GM12864 (cell line): ENCODE measurements at regions not wholly inside any gene's neighbourhood (a gene's known extent, or its start where the extent isn't known, plus 50 kb on each side); places are given as distances from the start of the nearest gene placed in this dataset.

Experiments
- DNase-seq: peaks from one replicate; pipeline ENCODE4 v3.0.0-alpha.2; 2011; ENCODE audit warnings: low read depth
- H3K4me3 ChIP-seq: 2 replicates; pipeline ENCODE4 v1.5.1; 2011; ENCODE audit warnings: mild to moderate bottlenecking, low read depth, low read length, control low read depth
- TF ChIP-seq, protein P1 (sequence below): IDR thresholded peaks from 2 replicates; pipeline ENCODE4 v1.5.1; 2011; ENCODE audit warnings: low read depth, mild to moderate bottlenecking, moderate library complexity, low read length, control low read depth, inconsistent platforms; ENCODE audit errors: missing control alignments

GRCh38 chr5:85077581-85077980 lies 692.9 kb upstream of the EDIL3 start:
- no peak for DNase-seq
- TF ChIP-seq, protein P1, sequence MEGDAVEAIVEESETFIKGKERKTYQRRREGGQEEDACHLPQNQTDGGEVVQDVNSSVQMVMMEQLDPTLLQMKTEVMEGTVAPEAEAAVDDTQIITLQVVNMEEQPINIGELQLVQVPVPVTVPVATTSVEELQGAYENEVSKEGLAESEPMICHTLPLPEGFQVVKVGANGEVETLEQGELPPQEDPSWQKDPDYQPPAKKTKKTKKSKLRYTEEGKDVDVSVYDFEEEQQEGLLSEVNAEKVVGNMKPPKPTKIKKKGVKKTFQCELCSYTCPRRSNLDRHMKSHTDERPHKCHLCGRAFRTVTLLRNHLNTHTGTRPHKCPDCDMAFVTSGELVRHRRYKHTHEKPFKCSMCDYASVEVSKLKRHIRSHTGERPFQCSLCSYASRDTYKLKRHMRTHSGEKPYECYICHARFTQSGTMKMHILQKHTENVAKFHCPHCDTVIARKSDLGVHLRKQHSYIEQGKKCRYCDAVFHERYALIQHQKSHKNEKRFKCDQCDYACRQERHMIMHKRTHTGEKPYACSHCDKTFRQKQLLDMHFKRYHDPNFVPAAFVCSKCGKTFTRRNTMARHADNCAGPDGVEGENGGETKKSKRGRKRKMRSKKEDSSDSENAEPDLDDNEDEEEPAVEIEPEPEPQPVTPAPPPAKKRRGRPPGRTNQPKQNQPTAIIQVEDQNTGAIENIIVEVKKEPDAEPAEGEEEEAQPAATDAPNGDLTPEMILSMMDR = no peak
- no peak overlapping the region for H3K4me3 ChIP-seq

DNA sequence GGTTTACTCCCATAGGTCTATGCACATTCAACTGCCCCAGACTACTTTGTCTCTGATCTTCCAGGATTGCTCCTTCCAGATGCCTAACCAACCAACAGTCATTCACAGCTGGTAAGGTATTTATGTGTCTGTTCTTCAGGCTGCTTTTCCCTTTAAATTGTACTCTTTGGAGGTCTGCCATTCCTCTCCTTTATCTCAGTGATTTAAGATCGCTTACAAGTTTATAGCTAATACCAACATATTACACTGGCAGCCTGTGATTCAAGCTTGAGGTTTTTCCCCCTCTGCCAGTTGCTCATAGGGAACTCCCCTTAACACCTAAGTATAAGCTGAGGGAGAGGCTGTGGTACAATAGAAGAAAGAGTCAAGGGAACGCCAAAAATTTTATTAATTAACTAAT lies 711.7 kb upstream of the EDIL3 start:
- no peak for DNase-seq
- no peak overlapping the region for H3K4me3 ChIP-seq
- TF ChIP-seq, protein P1 = no peak

- no peak overlapping the region for H3K4me3 ChIP-seq
- no peak for DNase-seq
- TF ChIP-seq, protein P1 = no peak
Measured at GRCh38 chr5:85108471-85108870, 723.8 kb upstream of the EDIL3 start.

DNA sequence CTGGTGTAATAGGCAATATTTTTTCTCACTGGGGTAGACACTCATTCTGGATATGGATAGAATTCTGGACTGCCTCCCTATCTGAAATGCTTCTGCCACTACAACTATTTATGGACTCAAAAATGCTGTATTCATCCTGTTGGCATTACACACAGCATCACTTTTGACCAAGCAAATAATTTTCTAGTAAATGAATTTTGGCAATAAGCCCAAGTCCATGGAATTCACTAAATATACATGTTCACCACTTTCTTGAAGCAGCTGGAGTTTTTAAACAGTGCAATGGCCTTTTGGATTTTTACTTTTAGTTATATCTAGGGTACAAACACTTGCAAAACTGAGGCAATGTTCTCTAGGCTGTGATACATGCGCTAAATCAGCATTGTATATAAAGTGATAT lies 724.9 kb upstream of the EDIL3 start:
- H3K4me3 ChIP-seq = no peak overlapping the region
- DNase-seq = no peak
- TF ChIP-seq, protein P1 = no peak

DNA sequence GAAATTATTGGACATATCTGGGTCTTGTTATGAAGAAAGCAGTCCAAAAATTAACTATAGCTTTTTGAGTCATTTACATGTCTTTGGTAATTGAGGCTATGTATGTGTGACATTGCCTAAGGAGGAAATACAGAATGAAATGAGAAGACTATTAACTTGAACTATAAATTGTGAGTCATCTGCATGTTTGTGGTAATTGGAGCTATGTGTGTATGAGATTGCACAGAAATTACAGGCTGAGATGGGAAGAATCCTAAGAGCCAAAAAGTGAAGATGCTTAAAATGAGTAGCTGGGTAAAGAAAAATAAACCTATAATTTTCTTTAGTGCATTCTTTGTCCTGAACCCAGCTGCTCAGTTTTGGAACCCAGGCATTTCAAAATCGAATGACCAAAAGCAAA lies 747.6 kb upstream of the EDIL3 start:
- no peak overlapping the region for H3K4me3 ChIP-seq
- TF ChIP-seq, protein P1 = no peak
- DNase-seq = no peak

DNA sequence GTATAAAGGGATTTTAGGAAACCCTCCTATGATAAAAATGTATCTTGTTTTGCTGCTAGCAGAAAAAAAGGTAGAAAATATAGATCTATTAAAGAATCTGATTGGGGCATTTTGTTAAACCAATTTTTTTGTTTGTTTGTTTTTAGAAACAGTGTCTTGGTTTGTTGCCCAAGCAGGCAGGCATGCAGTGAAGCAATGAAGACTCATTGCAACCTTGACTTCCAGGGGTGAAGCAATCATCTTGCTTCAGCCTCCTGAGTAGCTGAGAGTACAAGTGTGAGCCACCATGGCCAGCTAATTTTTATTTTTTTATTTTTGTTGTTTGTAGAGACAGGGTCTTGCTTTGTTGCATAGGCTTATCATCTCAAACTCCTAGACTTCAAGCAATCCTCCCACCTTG lies 755.8 kb upstream of the EDIL3 start:
- no peak for DNase-seq
- H3K4me3 ChIP-seq = no peak overlapping the region
- TF ChIP-seq, protein P1 = no peak

- H3K4me3 ChIP-seq = no peak overlapping the region
- TF ChIP-seq, protein P1 = no peak
- no peak for DNase-seq
Measured at GRCh38 chr5:85143138-85143537, 758.5 kb upstream of the EDIL3 start.
